Coronary artery (tissue), 2 donors: ENCODE measurements at regions not wholly inside any gene's neighbourhood (a gene's known extent, or its start where the extent isn't known, plus 50 kb on each side); places are given as distances from the start of the nearest gene placed in this dataset.

Source experiments
- DNase-seq: peaks from one replicate; pipeline ENCODE4 v3.0.0-alpha.2; 2017; ENCODE audit warnings: low spot score
- H3K27ac ChIP-seq, 2 donors: fragments of 200-600 bp; sonication (generic); one replicate each; pipeline ENCODE4 v1.5.1; 2016 to 2019
- H3K4me3 ChIP-seq: fragments of 200-600 bp; sonication (generic); 2 replicates; pipeline ENCODE4 v1.5.1; 2016; ENCODE audit warnings: mild to moderate bottlenecking, moderate library complexity
- CTCF ChIP-seq: fragments of 200-600 bp; sonication (generic); IDR thresholded peaks from one replicate; pipeline ENCODE4 v1.5.1; 2019; ENCODE audit warnings: antibody characterized with exemption

- H3K27ac ChIP-seq = no peak overlapping the region
- H3K4me3 ChIP-seq = no peak overlapping the region
- no peak for TF ChIP-seq CTCF
- no peak for DNase-seq
These were observed 212.3 kb downstream of the BCL11A start for GRCh38 chr2:60341151-60341550.

- Histone ChIP-seq H3K4me3 (no peak overlapping the region), H3K27ac (no peak overlapping the region)
- no peak for TF ChIP-seq CTCF
- no peak for DNase-seq
These were observed 214.2 kb downstream of the BCL11A start for GRCh38 chr2:60339286-60339685.

- Histone ChIP-seq H3K27ac (no peak overlapping the region), H3K4me3 (no peak overlapping the region)
- TF ChIP-seq CTCF = no peak
- DNase-seq = no peak
These were observed 216.3 kb downstream of the BCL11A start for GRCh38 chr2:60337142-60337497.

GRCh38 chr2:60336442-60337141 lies 216.9 kb downstream of the BCL11A start:
- no peak overlapping the region for H3K4me3 ChIP-seq
- DNase-seq = no peak
- no peak overlapping the region for H3K27ac ChIP-seq
- TF ChIP-seq CTCF = no peak

GRCh38 chr2:60335533-60336237 lies 217.8 kb downstream of the BCL11A start:
- H3K27ac ChIP-seq = no peak overlapping the region
- no peak overlapping the region for H3K4me3 ChIP-seq
- no peak for DNase-seq
- TF ChIP-seq CTCF = no peak

- Histone ChIP-seq H3K27ac (no peak overlapping the region), H3K4me3 (no peak overlapping the region)
- no peak for TF ChIP-seq CTCF
- DNase-seq = no peak
These were observed 218.8 kb downstream of the BCL11A start for GRCh38 chr2:60334610-60335009.

GRCh38 chr2:60333264-60333663 lies 220.2 kb downstream of the BCL11A start:
- no peak overlapping the region for H3K27ac ChIP-seq
- no peak for DNase-seq

More at GRCh38 chr2:60333264-60333663, 220.2 kb downstream of the BCL11A start:
- no peak for TF ChIP-seq CTCF
- H3K4me3 ChIP-seq = no peak overlapping the region
